Panc1 (cell line): ENCODE measurements at regions not wholly inside any gene's neighbourhood (a gene's known extent, or its start where the extent isn't known, plus 50 kb on each side); places are given as distances from the start of the nearest gene placed in this dataset.

Experiments
- ATAC-seq: fragments of 200-7000 bp; cut with Tn5 transposase; 2 replicates; pipeline ENCODE4 v1.9.1; 2020; ENCODE audit warnings: mild to moderate bottlenecking, moderate library complexity
- BruUV-seq: library from RNA; stranded (reverse); fragments of 400-500 nt; replicated peaks from 2 replicates; lab custom pipeline; 2021; lab: Mats Ljungman, UMichigan
- CTCF ChIA-PET: fragments of 300-600 bp; sonication (Branson Sonifier 250); formaldehyde crosslinking; loops from one replicate; lab custom pipeline; 2022; ENCODE audit warnings: antibody characterized with exemption; lab: Charles Lee
- POLR2A ChIA-PET: fragments of 300-600 bp; sonication (Branson Sonifier 250); formaldehyde crosslinking; loops from one replicate; lab custom pipeline; 2022; ENCODE audit warnings: antibody characterized with exemption; lab: Charles Lee
- DNase-seq: peaks from one replicate; pipeline ENCODE4 v3.0.0-alpha.2; 2010; ENCODE audit warnings: low read depth, low spot score
- H3K27ac ChIP-seq: 2 replicates; pipeline ENCODE4 v1.5.1; 2011; ENCODE audit warnings: mild to moderate bottlenecking, low read length, inconsistent platforms
- H3K27me3 ChIP-seq: fragments of 200-500 bp; sonication (Bioruptor generic); 2 replicates; pipeline ENCODE4 v1.6.0; 2014; ENCODE audit warnings: low read length, inconsistent platforms; ENCODE audit not compliant: control insufficient read depth, insufficient read depth
- H3K36me3 ChIP-seq: fragments of 200-500 bp; sonication (Bioruptor generic); 2 replicates; pipeline ENCODE4 v1.5.1; 2014; ENCODE audit warnings: inconsistent platforms, mild to moderate bottlenecking, low read length, moderate library complexity; ENCODE audit not compliant: control insufficient read depth, insufficient read depth
- H3K4me1 ChIP-seq: 2 replicates; pipeline ENCODE4 v1.5.1; 2011; ENCODE audit warnings: inconsistent platforms, mild to moderate bottlenecking, low read length, moderate library complexity; ENCODE audit not compliant: control insufficient read depth, insufficient read depth
- H3K4me3 ChIP-seq, 2 experiments: 2 replicates each; pipeline ENCODE4 v1.5.1; 2011 to 2012; ENCODE audit warnings: low read depth in 2 of 2, low read length in 2 of 2, mild to moderate bottlenecking in 2 of 2, inconsistent platforms in 1 of 2, moderate library complexity in 1 of 2
- H3K9me3 ChIP-seq: fragments of 200-500 bp; sonication (Bioruptor generic); 2 replicates; pipeline ENCODE4 v1.5.1; 2014; ENCODE audit warnings: low read depth, mild to moderate bottlenecking, inconsistent platforms, low read length, moderate library complexity; ENCODE audit not compliant: control insufficient read depth, insufficient read depth
- CTCF ChIP-seq: fragments of 450-650 bp; IDR thresholded peaks from 2 replicates; pipeline ENCODE4 v1.5.1; 2017; ENCODE audit warnings: mild to moderate bottlenecking
- POLR2AphosphoS5 ChIP-seq: IDR thresholded peaks from 2 replicates; pipeline ENCODE4 v1.6.1; 2012; ENCODE audit warnings: mild to moderate bottlenecking, low read depth, low read length, moderate library complexity
- REST ChIP-seq, 2 experiments: IDR thresholded peaks; 2 replicates each; pipeline ENCODE4 v1.6.1; 2011 to 2012; ENCODE audit warnings: low read depth in 2 of 2, control low read depth in 1 of 2, low read length in 1 of 2, mild to moderate bottlenecking in 1 of 2, moderate library complexity in 1 of 2; ENCODE audit not compliant: insufficient read depth in 1 of 2
- SIN3A ChIP-seq: IDR thresholded peaks from 2 replicates; pipeline ENCODE4 v1.6.1; 2012; ENCODE audit warnings: low read depth, mild to moderate bottlenecking, low read length, moderate library complexity, borderline replicate concordance; ENCODE audit not compliant: insufficient read depth
- TCF7L2 ChIP-seq: IDR thresholded peaks from 2 replicates; pipeline ENCODE4 v1.6.1; 2011; ENCODE audit warnings: mild to moderate bottlenecking, low read depth, low read length, inconsistent platforms
- in situ Hi-C: cut with HindIII; loops from 2 replicates; pipeline ENCODE4 v1.10.0; 2016; ENCODE audit warnings: low sequenced_read_pairs, low pct_unique_long_range_greater_than_20kb
- intact Hi-C: fragments of 100-400 bp; cut with micrococcal nuclease; formaldehyde crosslinking; loops from one replicate; pipeline ENCODE4 v1.10.0; 2022; ENCODE audit not compliant: unreplicated experiment

GRCh38 chr1:13921190-13921589, 221.2 kb downstream of the PRDM2 start:
- no peaks in the 10 kb centered on the region for H3K4me1 ChIP-seq
- ATAC-seq (no peak), DNase-seq (no peak)
- H3K4me3 ChIP-seq: no peak overlapping the region
- TF ChIP-seq POLR2AphosphoS5 (no peak), TCF7L2 (no peak), REST (IDR thresholded peaks at IDR 0.05; ENCODE audit: insufficient read depth in 1 of 2, low read depth in 2 of 2, low read length in 1 of 2) (no peak), SIN3A (no peak), CTCF (no peak)
- intact Hi-C loops (no loop called here), in situ Hi-C loops (no loop called here)
- ChIA-PET POLR2A (no interaction called here), CTCF (no interaction called here)
- no peaks in the 10 kb centered on the region for H3K36me3 ChIP-seq
- BruUV-seq: no TSS peak
- no peak overlapping the region for H3K27ac ChIP-seq
- H3K9me3 ChIP-seq: no peaks in the 10 kb centered on the region
- H3K27me3 ChIP-seq: no peaks in the 10 kb centered on the region

- in situ Hi-C loops (no loop called here), intact Hi-C loops (no loop called here)
- TF ChIP-seq SIN3A (no peak), REST (IDR thresholded peaks at IDR 0.05; ENCODE audit: insufficient read depth in 1 of 2, low read depth in 2 of 2, low read length in 1 of 2) (no peak), TCF7L2 (no peak), CTCF (no peak), POLR2AphosphoS5 (no peak)
- Histone ChIP-seq H3K27me3 (peaks cover under 1% of the 10 kb centered on the region; the same call in 1 of the 2 replicates), H3K4me1 (no peaks in the 10 kb centered on the region), H3K4me3 (no peak overlapping the region), H3K9me3 (no peaks in the 10 kb centered on the region), H3K27ac (no peak overlapping the region), H3K36me3 (no peaks in the 10 kb centered on the region)
- ATAC-seq (no peak), DNase-seq (no peak)
- POLR2A ChIA-PET: no interaction called here
- CTCF ChIA-PET: no interaction called here
- no TSS peak for BruUV-seq
Observed at GRCh38 chr1:13922466-13923110, 222.6 kb downstream of the PRDM2 start.
